Neural cell (in vitro differentiated cells): ENCODE measurements at regions not wholly inside any gene's neighbourhood (a gene's known extent, or its start where the extent isn't known, plus 50 kb on each side); places are given as distances from the start of the nearest gene placed in this dataset.

Experiments used
- CTCF ChIP-seq: fragments of 450-650 bp; IDR thresholded peaks from 2 replicates; pipeline ENCODE4 v1.5.1; 2014; ENCODE audit warnings: antibody characterized with exemption, mild to moderate bottlenecking, moderate library complexity; ENCODE audit not compliant: poor library complexity, severe bottlenecking
- EP300 ChIP-seq: fragments of 450-650 bp; conservative IDR thresholded peaks from 2 replicates; pipeline ENCODE4 v1.6.1; 2014; ENCODE audit warnings: antibody characterized with exemption, mild to moderate bottlenecking, moderate library complexity; ENCODE audit not compliant: poor library complexity, severe bottlenecking
- EZH2 ChIP-seq: fragments of 200-600, 300-800 bp; shearing (Covaris generic), sonication (generic); IDR thresholded peaks from 2 replicates; pipeline ENCODE4 v1.6.1; 2014; ENCODE audit warnings: antibody characterized with exemption, low read length, borderline replicate concordance, mild to moderate bottlenecking; ENCODE audit not compliant: insufficient read depth, poor library complexity, severe bottlenecking
- POLR2AphosphoS5 ChIP-seq: IDR thresholded peaks from 2 replicates; pipeline ENCODE4 v1.6.1; 2012
- REST ChIP-seq: IDR thresholded peaks from 2 replicates; pipeline ENCODE4 v1.6.1; 2012; ENCODE audit warnings: borderline replicate concordance
- SMC3 ChIP-seq: fragments of 450-650 bp; conservative IDR thresholded peaks from 2 replicates; pipeline ENCODE4 v1.6.1; 2014; ENCODE audit warnings: antibody characterized with exemption, mild to moderate bottlenecking, moderate library complexity; ENCODE audit not compliant: poor library complexity

- TF ChIP-seq CTCF: no peak
- TF ChIP-seq SMC3: no peak
- TF ChIP-seq EZH2: no peak
- no peak for TF ChIP-seq REST
- TF ChIP-seq POLR2AphosphoS5: no peak
- no peak for TF ChIP-seq EP300
Measured at GRCh38 chr6:145067430-145067829, 667.9 kb downstream of the EPM2A start.
